HEK293T (cell line): ENCODE measurements at regions not wholly inside any gene's neighbourhood (a gene's known extent, or its start where the extent isn't known, plus 50 kb on each side); places are given as distances from the start of the nearest gene placed in this dataset.
"Not testable (repeated sequence)": the region's sequence is repeated elsewhere in the genome, so short reads cannot be mapped to it uniquely, and the experiment has no call there.

Experiments used
- BHLHE40 ChIP-seq: fragments of 450-650 bp; IDR thresholded peaks from 2 replicates; pipeline ENCODE4 v1.6.1; 2016; ENCODE audit warnings: mild to moderate bottlenecking, moderate library complexity, borderline replicate concordance
- ELF4 ChIP-seq: fragments of 450-650 bp; IDR thresholded peaks from 2 replicates; pipeline ENCODE4 v1.6.1; 2017; ENCODE audit warnings: antibody characterized with exemption
- FOXM1 ChIP-seq: fragments of 450-650 bp; IDR thresholded peaks from 2 replicates; pipeline ENCODE4 v1.6.1; 2017; ENCODE audit warnings: mild to moderate bottlenecking, borderline replicate concordance
- SP1 ChIP-seq: fragments of 450-650 bp; IDR thresholded peaks from 2 replicates; pipeline ENCODE4 v1.6.1; 2017
- SUZ12 ChIP-seq: fragments of 450-650 bp; IDR thresholded peaks from 2 replicates; pipeline ENCODE4 v1.6.1; 2016; ENCODE audit warnings: mild to moderate bottlenecking
- TF ChIP-seq, protein P1 (sequence below): fragments of 450-650 bp; IDR thresholded peaks from 2 replicates; pipeline ENCODE4 v1.6.1; 2016

DNA sequence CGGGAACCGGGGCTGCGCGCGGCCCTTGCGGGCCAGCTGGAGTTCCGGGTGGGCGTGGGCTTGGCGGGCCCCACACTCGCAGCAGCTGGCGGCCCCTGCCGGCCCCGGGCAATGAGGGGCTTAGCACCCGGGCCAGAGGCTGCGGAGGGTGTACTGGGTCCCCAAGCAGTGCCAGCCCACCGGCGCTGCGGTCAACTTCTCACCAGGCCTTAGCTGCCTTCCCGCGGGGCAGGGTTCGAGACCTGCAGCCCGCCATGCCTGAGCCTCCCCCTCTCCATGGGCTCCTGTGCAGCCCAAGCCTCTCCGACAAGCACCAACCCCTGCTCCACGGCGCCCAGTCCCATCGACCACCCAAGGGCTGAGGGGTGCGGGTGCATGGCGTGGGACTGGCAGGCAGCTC is 704.4 kb upstream of the FRG1 start:
- not testable (repeated sequence) for TF ChIP-seq SP1, ELF4, BHLHE40, SUZ12, FOXM1
- TF ChIP-seq, protein P1, sequence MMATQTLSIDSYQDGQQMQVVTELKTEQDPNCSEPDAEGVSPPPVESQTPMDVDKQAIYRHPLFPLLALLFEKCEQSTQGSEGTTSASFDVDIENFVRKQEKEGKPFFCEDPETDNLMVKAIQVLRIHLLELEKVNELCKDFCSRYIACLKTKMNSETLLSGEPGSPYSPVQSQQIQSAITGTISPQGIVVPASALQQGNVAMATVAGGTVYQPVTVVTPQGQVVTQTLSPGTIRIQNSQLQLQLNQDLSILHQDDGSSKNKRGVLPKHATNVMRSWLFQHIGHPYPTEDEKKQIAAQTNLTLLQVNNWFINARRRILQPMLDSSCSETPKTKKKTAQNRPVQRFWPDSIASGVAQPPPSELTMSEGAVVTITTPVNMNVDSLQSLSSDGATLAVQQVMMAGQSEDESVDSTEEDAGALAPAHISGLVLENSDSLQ, result not testable (repeated sequence)
